ENCODE measurements at regions not wholly inside any gene's neighbourhood (a gene's known extent, or its start where the extent isn't known, plus 50 kb on each side); places are given as distances from the start of the nearest gene placed in this dataset.

DNA sequence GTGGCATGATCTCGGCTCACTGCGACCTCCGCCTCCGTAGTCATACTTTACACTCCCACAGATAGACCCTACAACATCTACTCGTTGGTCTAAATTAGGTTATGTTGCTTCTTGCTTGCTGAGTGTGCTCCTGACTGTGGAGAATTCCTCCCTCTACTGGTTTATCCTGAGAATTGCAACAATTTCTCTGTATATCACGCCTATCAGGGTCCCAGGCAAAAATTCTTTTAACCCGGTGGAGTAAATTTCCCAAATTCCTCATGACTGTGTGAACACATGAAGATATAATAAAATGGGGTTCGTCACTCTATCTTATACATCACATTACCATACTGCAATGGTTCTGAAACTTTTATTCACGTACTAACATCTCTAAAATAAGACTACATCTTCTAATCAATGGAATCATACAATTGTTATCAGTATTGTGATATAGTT lies 156.7 kb downstream of the EVA1A start:
- TF ChIP-seq POLR2A (IDR thresholded peaks at IDR 0.05; ENCODE audit: low read depth, low read length) = no peak
- TF ChIP-seq TAF1 (IDR thresholded peaks at IDR 0.05; ENCODE audit: low read depth, low read length) = no peak
- no peak for TF ChIP-seq POLR2AphosphoS5 (IDR thresholded peaks at IDR 0.05; ENCODE audit: low read depth, low read length)
- TF ChIP-seq POU2F2 (IDR thresholded peaks at IDR 0.05; ENCODE audit: low read depth, low read length) = no peak
- no peak for TF ChIP-seq PAX5 (IDR thresholded peaks at IDR 0.05; ENCODE audit: insufficient read depth, low read length, severe bottlenecking)
